ENCODE measurements at regions not wholly inside any gene's neighbourhood (a gene's known extent, or its start where the extent isn't known, plus 50 kb on each side); places are given as distances from the start of the nearest gene placed in this dataset.

DNA sequence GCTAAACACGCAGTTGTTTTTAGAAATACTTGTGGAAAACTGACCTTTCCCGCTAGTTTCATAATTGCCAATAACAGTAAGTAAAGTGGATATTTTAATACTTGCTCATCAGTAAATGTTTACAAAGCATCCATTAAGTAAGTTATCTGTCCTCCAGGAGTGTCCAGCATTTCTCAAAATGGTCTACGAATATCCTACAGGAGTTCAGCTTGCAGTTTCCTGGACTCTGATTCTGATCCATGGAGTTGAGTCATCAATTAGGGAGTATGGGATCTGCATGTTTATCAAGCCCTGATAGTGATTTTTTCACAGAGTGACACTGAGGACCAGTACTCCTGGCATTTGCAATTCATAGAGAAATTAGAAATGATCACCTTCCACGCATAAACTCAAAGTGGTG lies 325.2 kb upstream of the AADAT start:
- no peak for TF ChIP-seq EZH2 (IDR thresholded peaks at IDR 0.05; ENCODE audit: borderline replicate concordance, low read length)
- TF ChIP-seq, protein P1, sequence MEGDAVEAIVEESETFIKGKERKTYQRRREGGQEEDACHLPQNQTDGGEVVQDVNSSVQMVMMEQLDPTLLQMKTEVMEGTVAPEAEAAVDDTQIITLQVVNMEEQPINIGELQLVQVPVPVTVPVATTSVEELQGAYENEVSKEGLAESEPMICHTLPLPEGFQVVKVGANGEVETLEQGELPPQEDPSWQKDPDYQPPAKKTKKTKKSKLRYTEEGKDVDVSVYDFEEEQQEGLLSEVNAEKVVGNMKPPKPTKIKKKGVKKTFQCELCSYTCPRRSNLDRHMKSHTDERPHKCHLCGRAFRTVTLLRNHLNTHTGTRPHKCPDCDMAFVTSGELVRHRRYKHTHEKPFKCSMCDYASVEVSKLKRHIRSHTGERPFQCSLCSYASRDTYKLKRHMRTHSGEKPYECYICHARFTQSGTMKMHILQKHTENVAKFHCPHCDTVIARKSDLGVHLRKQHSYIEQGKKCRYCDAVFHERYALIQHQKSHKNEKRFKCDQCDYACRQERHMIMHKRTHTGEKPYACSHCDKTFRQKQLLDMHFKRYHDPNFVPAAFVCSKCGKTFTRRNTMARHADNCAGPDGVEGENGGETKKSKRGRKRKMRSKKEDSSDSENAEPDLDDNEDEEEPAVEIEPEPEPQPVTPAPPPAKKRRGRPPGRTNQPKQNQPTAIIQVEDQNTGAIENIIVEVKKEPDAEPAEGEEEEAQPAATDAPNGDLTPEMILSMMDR (IDR thresholded peaks at IDR 0.05; ENCODE audit: low read length): no peak

All from OCI-LY1 (cell line).